Coronary artery (tissue), 2 donors: ENCODE measurements at regions not wholly inside any gene's neighbourhood (a gene's known extent, or its start where the extent isn't known, plus 50 kb on each side); places are given as distances from the start of the nearest gene placed in this dataset.
"Not testable (repeated sequence)": the region's sequence is repeated elsewhere in the genome, so short reads cannot be mapped to it uniquely, and the experiment has no call there.

Experiments used
- DNase-seq: peaks from one replicate; pipeline ENCODE4 v3.0.0-alpha.2; 2017; ENCODE audit warnings: low spot score
- H3K27ac ChIP-seq, 2 donors: fragments of 200-600 bp; sonication (generic); one replicate each; pipeline ENCODE4 v1.5.1; 2016 to 2019
- H3K4me3 ChIP-seq: fragments of 200-600 bp; sonication (generic); 2 replicates; pipeline ENCODE4 v1.5.1; 2016; ENCODE audit warnings: mild to moderate bottlenecking, moderate library complexity
- TF ChIP-seq, protein P1 (sequence below): fragments of 200-600 bp; sonication (generic); IDR thresholded peaks from one replicate; pipeline ENCODE4 v1.5.1; 2019; ENCODE audit warnings: antibody characterized with exemption

- H3K4me3 ChIP-seq: no peak overlapping the region
- no peak overlapping the region for H3K27ac ChIP-seq
- TF ChIP-seq, protein P1, sequence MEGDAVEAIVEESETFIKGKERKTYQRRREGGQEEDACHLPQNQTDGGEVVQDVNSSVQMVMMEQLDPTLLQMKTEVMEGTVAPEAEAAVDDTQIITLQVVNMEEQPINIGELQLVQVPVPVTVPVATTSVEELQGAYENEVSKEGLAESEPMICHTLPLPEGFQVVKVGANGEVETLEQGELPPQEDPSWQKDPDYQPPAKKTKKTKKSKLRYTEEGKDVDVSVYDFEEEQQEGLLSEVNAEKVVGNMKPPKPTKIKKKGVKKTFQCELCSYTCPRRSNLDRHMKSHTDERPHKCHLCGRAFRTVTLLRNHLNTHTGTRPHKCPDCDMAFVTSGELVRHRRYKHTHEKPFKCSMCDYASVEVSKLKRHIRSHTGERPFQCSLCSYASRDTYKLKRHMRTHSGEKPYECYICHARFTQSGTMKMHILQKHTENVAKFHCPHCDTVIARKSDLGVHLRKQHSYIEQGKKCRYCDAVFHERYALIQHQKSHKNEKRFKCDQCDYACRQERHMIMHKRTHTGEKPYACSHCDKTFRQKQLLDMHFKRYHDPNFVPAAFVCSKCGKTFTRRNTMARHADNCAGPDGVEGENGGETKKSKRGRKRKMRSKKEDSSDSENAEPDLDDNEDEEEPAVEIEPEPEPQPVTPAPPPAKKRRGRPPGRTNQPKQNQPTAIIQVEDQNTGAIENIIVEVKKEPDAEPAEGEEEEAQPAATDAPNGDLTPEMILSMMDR: no peak
Measured at GRCh38 chr16:50487528-50487927, 60.7 kb upstream of the NKD1 start.

GRCh38 chr16:50486162-50486561 lies 62.0 kb upstream of the NKD1 start:
- DNase-seq, H3K4me3 ChIP-seq, H3K27ac ChIP-seq: not testable (repeated sequence)

More at GRCh38 chr16:50487528-50487927, 60.7 kb upstream of the NKD1 start:
- no peak for DNase-seq

- H3K4me3 ChIP-seq: no peak overlapping the region
- no peak overlapping the region for H3K27ac ChIP-seq
- TF ChIP-seq, protein P1: no peak
- no peak for DNase-seq
Measured at GRCh38 chr16:50485232-50485631, 63.0 kb upstream of the NKD1 start.

DNA sequence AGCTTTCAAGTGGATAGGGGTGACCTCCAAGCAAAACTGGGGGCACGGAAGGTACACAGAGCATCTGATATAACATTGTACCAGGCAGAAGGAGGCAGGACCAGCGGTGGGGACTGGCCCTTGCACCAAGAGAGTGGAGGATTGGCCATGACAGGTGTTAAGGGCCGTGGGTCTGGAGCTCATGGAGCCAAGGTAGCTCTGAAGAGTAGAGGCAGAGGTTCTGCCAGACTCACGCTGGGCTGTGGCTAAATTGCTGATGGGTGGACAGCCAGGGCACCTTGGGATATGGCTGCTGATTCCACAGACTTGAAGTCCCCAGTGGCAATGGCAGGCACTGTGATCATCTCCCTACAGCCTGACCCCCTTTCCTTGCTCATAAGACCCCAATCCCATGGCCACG lies 65.9 kb upstream of the NKD1 start:
- no peak overlapping the region for H3K4me3 ChIP-seq
- TF ChIP-seq, protein P1: no peak
- no peak for DNase-seq
- H3K27ac ChIP-seq: no peak overlapping the region

- H3K4me3 ChIP-seq: no peak overlapping the region
- no peak for DNase-seq
- H3K27ac ChIP-seq: no peak overlapping the region
- TF ChIP-seq, protein P1: no peak
Measured at GRCh38 chr16:50480206-50480605, 68.0 kb upstream of the NKD1 start.

DNA sequence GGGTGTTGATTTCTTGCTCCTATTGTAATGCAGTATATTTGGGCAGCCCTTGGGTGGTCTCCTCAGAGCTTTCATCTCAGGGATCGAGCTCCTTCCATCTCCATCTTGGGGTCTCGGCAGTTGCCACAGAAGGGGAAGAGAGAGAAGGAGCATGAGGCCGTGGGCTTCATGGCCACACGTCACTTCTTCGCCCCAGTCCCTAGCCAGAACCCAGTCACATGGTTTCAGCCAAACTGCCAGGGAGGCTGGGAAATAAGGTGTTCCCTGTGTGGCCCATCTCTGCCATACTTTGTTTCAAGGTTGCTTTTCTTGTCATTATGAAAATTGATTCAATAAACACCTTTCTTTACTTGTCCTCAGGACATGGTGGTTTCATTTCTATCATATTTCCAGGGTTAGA lies 68.4 kb upstream of the NKD1 start:
- Histone ChIP-seq H3K4me3 (no peak overlapping the region), H3K27ac (no peak overlapping the region)
- DNase-seq: no peak
- TF ChIP-seq, protein P1: no peak

- TF ChIP-seq, protein P1: no peak
- no peak for DNase-seq
- H3K27ac ChIP-seq: no peak overlapping the region
- no peak overlapping the region for H3K4me3 ChIP-seq
Measured at GRCh38 chr16:50478773-50479149, 69.4 kb upstream of the NKD1 start.
